Stimulated activated CD8-positive, alpha-beta memory T cell treated with anti-CD3 and anti-CD28 coated beads, Interleukin-7, amount 100 ng/mL, for 4 hours (primary cell): ENCODE measurements at regions not wholly inside any gene's neighbourhood (a gene's known extent, or its start where the extent isn't known, plus 50 kb on each side); places are given as distances from the start of the nearest gene placed in this dataset.

Experiments used
- DNase-seq, 2 donors: peaks; one replicate each; pipeline ENCODE4 v3.0.0-alpha.2; 2020; ENCODE audit warnings: low read depth in 2 of 2

- DNase-seq, result no peak
These were observed 975.3 kb upstream of the SOX9 start for GRCh38 chr17:71145486-71145885.

GRCh38 chr17:71147906-71148305 lies 972.9 kb upstream of the SOX9 start:
- DNase-seq, result no peak

- no peak for DNase-seq
These were observed 971.2 kb upstream of the SOX9 start for GRCh38 chr17:71149607-71150006.

- DNase-seq, result no peak
These were observed 963.5 kb upstream of the SOX9 start for GRCh38 chr17:71157297-71157696.

GRCh38 chr17:71158437-71158836 lies 962.4 kb upstream of the SOX9 start:
- no peak for DNase-seq

GRCh38 chr17:71163121-71163812 lies 957.6 kb upstream of the SOX9 start:
- DNase-seq, result no peak

GRCh38 chr17:71163813-71164122 lies 957.1 kb upstream of the SOX9 start:
- DNase-seq, result no peak

- no peak for DNase-seq
These were observed 956.3 kb upstream of the SOX9 start for GRCh38 chr17:71164561-71164960.

GRCh38 chr17:71166311-71166710 lies 954.5 kb upstream of the SOX9 start:
- DNase-seq, result no peak

- DNase-seq, result no peak
These were observed 952.6 kb upstream of the SOX9 start for GRCh38 chr17:71168053-71168741.

GRCh38 chr17:71170070-71170469 lies 950.8 kb upstream of the SOX9 start:
- no peak for DNase-seq

GRCh38 chr17:71171270-71171669 lies 949.5 kb upstream of the SOX9 start:
- no peak for DNase-seq

- DNase-seq, result no peak
These were observed 946.8 kb upstream of the SOX9 start for GRCh38 chr17:71173991-71174390.

- no peak for DNase-seq
These were observed 944.5 kb upstream of the SOX9 start for GRCh38 chr17:71176331-71176730.

- no peak for DNase-seq
These were observed 943.8 kb upstream of the SOX9 start for GRCh38 chr17:71176928-71177443.

GRCh38 chr17:71180801-71181385 lies 939.9 kb upstream of the SOX9 start:
- DNase-seq, result no peak

GRCh38 chr17:71183066-71183660 lies 937.7 kb upstream of the SOX9 start:
- DNase-seq, result no peak

- DNase-seq, result no peak
These were observed 936.1 kb upstream of the SOX9 start for GRCh38 chr17:71184716-71185115.

GRCh38 chr17:71187145-71187878 lies 933.5 kb upstream of the SOX9 start:
- DNase-seq, result no peak

GRCh38 chr17:71188811-71189492 lies 931.9 kb upstream of the SOX9 start:
- no peak for DNase-seq

- DNase-seq, result no peak
These were observed 931.4 kb upstream of the SOX9 start for GRCh38 chr17:71189493-71189831.
